ENCODE measurements at regions not wholly inside any gene's neighbourhood (a gene's known extent, or its start where the extent isn't known, plus 50 kb on each side); places are given as distances from the start of the nearest gene placed in this dataset.

- no CpG with 5 or more reads among the region's 1 CpG for WGBS (ENCODE audit: extremely low coverage, insufficient read length, low lambda C conversion rate)
- no peak overlapping the region for H3K4ac ChIP-seq (ENCODE audit: low read depth, low read length)
- no peak for DNase-seq
- H3K9ac ChIP-seq (ENCODE audit: extremely low read depth, insufficient read length, low read length), result no peak overlapping the region
- no peak overlapping the region for H3K4me2 ChIP-seq (ENCODE audit: insufficient read depth, insufficient read length, low read length)
- no peak overlapping the region for H2BK5ac ChIP-seq (ENCODE audit: insufficient read length, low read length)
- no peaks in the 10 kb centered on the region for H3K9me3 ChIP-seq (ENCODE audit: control insufficient read depth, low read depth, low read length)
- H2BK120ac ChIP-seq (ENCODE audit: low read depth, low read length, poor library complexity, severe bottlenecking), result no peak overlapping the region
- H3K4me3 Mint-ChIP-seq, result no peak overlapping the region
- no peak overlapping the region for H3K18ac ChIP-seq (ENCODE audit: insufficient read length, low read depth, low read length)
- H2BK20ac ChIP-seq (ENCODE audit: low read depth, low read length, poor library complexity, severe bottlenecking), result no peak overlapping the region
- no peak overlapping the region for H2AK5ac ChIP-seq (ENCODE audit: insufficient read length, low read length)
- H3K79me1 ChIP-seq (ENCODE audit: insufficient read depth, low read depth, low read length, poor library complexity, severe bottlenecking), result no peaks in the 10 kb centered on the region
- H3K14ac ChIP-seq (ENCODE audit: insufficient read depth, low read length), result no peak overlapping the region
- H3K79me2 ChIP-seq (ENCODE audit: insufficient read depth, low read length), result no peaks in the 10 kb centered on the region
- H3K4me1 ChIP-seq (ENCODE audit: insufficient read depth, low read length), result no peaks in the 10 kb centered on the region
- no peaks in the 10 kb centered on the region for H4K20me1 ChIP-seq (ENCODE audit: control insufficient read depth, insufficient read depth, insufficient read length)
- H3K27ac Mint-ChIP-seq, result no peak overlapping the region
- H4K8ac ChIP-seq (replicated peaks; ENCODE audit: insufficient read length, low read depth, low read length), result no peak overlapping the region
- no peaks in the 10 kb centered on the region for H3K23me2 ChIP-seq (ENCODE audit: insufficient read length, low read depth, low read length, poor library complexity, severe bottlenecking)
- H3K4me1 Mint-ChIP-seq, result no peaks in the 10 kb centered on the region
- H2BK12ac ChIP-seq (ENCODE audit: insufficient read length, low read depth, low read length), result no peak overlapping the region
- no peak overlapping the region for H2AFZ ChIP-seq (ENCODE audit: low read length)
- no peak overlapping the region for H3K23ac ChIP-seq (ENCODE audit: insufficient read length, low read depth, low read length)
- no peak overlapping the region for H3T11ph ChIP-seq (ENCODE audit: low read length)
- no peak overlapping the region for H2BK15ac ChIP-seq (ENCODE audit: low read depth, low read length)
- H3K56ac ChIP-seq (ENCODE audit: insufficient read length, low read depth, low read length), result no peak overlapping the region
- no peaks in the 10 kb centered on the region for H3K27me3 Mint-ChIP-seq (ENCODE audit: low read depth)
- H3K27ac ChIP-seq (ENCODE audit: insufficient read length, low read depth, low read length), result no peak overlapping the region
- H4K91ac ChIP-seq (ENCODE audit: insufficient read length, low read depth, low read length), result no peak overlapping the region
- no peaks in the 10 kb centered on the region for H3K36me3 Mint-ChIP-seq (ENCODE audit: insufficient read depth in 1 of 3, low read depth in 3 of 3)
- peak; percentile 47; the same call in 2 of the 3 replicates for TF ChIP-seq CTCF (conservative IDR thresholded peaks at IDR 0.05)
- no peaks in the 10 kb centered on the region; a peak in 1 of 5 replicates for H3K9me3 Mint-ChIP-seq
- H3K27me3 ChIP-seq (ENCODE audit: insufficient read depth, low read length), result no peaks in the 10 kb centered on the region
- H4K5ac ChIP-seq (ENCODE audit: insufficient read length, low read depth, low read length), result no peak overlapping the region
These were observed 273.8 kb downstream of the TRIB2 start for GRCh38 chr2:12990523-12990922.
